ENCODE measurements at regions not wholly inside any gene's neighbourhood (a gene's known extent, or its start where the extent isn't known, plus 50 kb on each side); places are given as distances from the start of the nearest gene placed in this dataset.

GRCh38 chr18:43648002-43648401 lies 370.7 kb upstream of the SYT4 start:
- no peak for TF ChIP-seq POLR2AphosphoS5 (IDR thresholded peaks at IDR 0.05; ENCODE audit: low read depth, low read length)
- TF ChIP-seq REST (IDR thresholded peaks at IDR 0.05; ENCODE audit: insufficient read depth in 1 of 2, low read depth in 2 of 2, low read length in 2 of 2): no peak
- no peak for TF ChIP-seq TAF1 (IDR thresholded peaks at IDR 0.05; ENCODE audit: borderline replicate concordance, insufficient read depth, low read length)
- no peak for TF ChIP-seq SIN3A (IDR thresholded peaks at IDR 0.05; ENCODE audit: borderline replicate concordance, insufficient read depth, low read length)

Data from PFSK-1 (cell line).